Umbilical cord (tissue), 1 donor: ENCODE measurements at regions not wholly inside any gene's neighbourhood (a gene's known extent, or its start where the extent isn't known, plus 50 kb on each side); places are given as distances from the start of the nearest gene placed in this dataset.
"Not testable (repeated sequence)": the region's sequence is repeated elsewhere in the genome, so short reads cannot be mapped to it uniquely, and the experiment has no call there.

Source experiments
- DNase-seq: peaks from one replicate; pipeline ENCODE4 v3.0.0-alpha.2; 2015; ENCODE audit warnings: low spot score

DNA sequence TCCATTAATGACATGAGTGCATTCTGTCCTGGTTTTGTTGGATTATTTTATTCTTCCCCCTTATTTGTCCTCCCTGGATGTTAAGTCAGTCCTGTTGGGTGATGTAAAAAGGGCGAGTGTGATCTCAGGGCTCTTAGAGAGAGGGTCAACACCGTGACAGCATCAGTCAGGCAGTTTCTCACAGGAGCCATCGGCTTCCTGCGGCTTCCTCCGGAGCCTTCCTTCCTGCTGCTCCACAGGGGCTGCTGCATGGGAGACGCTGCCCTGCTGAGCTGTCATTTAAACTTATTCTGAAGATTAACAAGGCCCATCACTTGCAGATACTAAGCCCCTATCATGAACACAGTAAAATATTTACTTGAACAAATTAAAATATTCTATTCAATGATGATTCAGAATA lies 211.3 kb downstream of the SPATA31A1 start:
- DNase-seq, result not testable (repeated sequence)

DNA sequence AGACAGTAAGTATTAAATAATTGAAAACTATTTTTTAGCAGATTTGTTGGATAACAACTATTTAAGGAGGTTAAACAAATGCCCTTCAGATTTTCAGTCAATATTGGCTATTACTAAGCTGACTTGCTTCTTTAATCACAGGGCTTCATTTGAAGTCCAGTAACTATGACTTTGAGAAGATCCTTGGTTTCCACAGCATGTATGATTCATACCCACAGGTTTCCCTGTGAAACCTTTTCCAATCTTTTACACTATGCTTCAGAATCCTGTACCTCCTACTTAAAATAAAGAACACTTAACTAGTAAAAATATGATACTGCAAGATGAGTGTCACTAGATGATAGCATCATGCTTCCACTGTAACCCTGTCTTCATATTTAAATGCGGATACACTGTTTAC lies 211.9 kb downstream of the SPATA31A1 start:
- DNase-seq, result not testable (repeated sequence)

- not testable (repeated sequence) for DNase-seq
Measured at GRCh38 chr9:39568900-39569299, 213.4 kb downstream of the SPATA31A1 start.

DNA sequence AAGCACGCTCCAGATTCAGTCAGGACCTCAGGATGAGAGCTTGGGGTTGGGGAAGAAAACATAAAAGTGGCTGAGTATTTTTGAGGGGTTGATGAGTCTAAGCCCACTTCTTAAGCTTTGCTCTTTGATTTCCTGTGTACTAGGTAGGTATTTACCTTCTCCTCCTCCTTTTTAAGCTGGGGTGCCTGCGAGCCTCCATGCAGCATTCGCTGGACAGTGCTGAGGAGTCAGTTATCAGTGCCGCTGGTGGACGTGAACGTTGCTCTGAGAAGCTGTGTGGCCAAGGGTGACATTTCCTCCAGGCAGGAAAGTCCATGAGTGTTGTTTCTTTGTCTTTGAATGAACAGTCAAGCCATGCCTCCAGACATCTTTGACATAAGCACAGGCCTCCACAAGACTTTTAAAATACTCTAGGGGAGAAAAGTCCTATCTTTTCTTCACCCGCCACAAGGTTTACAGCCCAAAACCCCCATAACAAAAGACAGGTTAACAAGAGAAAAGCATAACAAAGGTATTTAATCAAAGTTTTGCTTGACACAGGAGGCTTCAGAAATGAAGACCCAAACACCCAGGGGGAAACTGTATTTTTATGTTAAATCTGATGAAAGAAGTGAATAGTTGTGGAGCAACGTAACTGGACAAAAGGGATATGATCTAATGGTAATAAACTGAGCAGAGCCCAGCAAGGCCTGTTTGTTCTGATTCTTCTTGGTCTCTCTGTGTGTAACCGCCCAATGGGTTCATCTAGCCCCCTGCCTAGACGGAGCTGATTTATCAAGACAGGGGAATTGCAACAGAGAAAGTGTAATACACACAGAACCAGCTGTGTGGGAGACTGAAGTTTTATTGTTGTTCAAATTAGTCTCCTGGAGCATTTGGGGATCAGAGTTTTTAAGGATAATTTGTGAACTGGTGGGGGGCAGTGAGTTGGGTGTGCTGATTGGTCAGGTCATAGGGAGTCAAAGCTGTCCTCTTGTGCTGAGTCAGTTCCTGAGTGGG lies 217.9 kb downstream of the SPATA31A1 start:
- not testable (repeated sequence) for DNase-seq

GRCh38 chr9:39579000-39579399 lies 223.5 kb downstream of the SPATA31A1 start:
- not testable (repeated sequence) for DNase-seq

GRCh38 chr9:39581296-39581695 lies 225.8 kb downstream of the SPATA31A1 start:
- DNase-seq, result not testable (repeated sequence)

DNA sequence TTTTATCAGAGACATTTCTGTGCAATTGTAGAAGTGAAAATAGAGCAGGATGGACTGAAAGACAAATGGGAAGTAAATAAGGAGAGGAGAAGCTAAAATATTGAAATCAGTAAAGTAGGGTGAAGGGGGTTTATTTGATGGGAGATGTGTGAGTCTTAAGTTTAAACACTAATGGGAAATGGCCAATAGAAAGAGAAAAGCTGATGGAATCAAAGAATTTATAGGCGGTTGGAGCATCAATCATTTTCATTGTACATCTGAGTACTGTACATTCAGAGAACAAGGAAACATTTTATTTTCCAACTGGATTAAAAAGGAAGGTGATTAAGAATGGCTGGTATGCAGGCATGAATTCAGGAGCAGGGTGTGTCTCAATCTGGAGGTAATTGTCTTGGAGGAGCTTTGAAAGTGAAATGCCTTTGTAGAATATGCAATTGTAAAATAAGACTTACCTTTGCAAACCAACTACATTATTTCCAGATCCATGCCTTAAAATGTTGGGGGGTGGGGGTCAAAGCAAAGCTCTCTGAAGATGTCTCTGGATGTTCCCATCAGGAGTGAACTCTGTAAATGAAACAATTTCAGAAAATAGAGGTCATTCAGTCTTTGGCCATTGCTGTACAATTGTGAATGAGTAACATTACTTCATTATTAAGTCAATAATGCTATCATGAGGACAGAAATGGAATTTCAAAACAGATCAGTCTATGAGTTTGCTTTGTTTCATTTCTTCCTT lies 227.4 kb downstream of the SPATA31A1 start:
- not testable (repeated sequence) for DNase-seq

GRCh38 chr9:39583413-39583747 lies 227.9 kb downstream of the SPATA31A1 start:
- DNase-seq, result not testable (repeated sequence)

- not testable (repeated sequence) for DNase-seq
Measured at GRCh38 chr9:39585233-39585632, 229.8 kb downstream of the SPATA31A1 start.

DNA sequence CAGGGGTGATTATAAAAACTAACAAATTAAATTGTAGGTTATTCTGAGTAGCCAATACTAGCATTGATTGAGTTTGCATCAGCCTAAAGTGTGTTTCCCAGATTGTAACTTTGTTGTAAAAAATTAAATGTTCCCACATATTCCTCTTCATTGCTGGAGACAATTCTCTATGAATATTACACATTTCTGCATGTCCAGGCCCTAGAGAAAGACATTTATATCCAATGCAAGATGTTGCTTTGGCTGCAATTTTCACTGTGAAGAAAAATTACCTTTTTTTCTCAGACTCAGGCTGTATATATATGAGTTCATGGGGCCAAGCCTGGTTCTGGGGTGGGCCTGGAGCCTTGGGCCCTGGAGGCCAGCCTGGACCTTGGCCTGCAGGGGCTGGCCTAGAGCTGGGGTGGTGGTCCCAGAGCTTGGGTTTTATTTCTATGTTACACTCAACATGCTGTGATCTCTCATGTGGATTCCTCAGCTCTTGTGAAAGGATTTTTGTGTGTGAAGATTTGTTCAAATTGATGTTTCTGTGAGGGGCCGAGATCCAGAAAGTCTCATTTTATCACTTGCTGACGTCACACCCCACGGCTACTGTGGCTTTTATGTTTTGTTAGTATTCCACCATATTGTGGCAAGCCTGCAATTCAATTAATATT lies 232.5 kb downstream of the SPATA31A1 start:
- DNase-seq, result no peak

- DNase-seq, result peak; percentile 50
Measured at GRCh38 chr9:39588500-39589137, 233.2 kb downstream of the SPATA31A1 start.

DNA sequence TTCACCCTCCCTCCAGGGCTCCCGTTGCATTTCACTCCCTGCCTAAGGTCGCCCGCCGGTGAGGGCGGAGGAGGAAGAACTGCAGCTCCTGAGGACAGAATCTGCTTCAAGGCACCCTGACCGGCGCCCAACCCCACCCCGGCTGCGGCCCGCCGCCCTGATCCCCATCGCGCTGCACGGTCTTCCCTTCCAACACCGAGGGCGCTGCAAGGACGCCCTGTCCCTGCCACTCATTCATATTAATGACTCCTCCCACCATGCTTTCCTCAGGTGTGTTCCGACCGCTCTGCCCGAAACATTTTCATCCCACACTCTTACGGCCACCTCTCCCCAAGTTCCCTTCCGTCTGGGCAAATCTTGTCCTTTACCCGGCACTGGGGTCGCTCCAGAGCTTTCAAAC lies 248.6 kb downstream of the SPATA31A1 start:
- not testable (repeated sequence) for DNase-seq

GRCh38 chr9:39611449-39612231 lies 256.2 kb downstream of the SPATA31A1 start:
- not testable (repeated sequence) for DNase-seq

- DNase-seq, result not testable (repeated sequence)
Measured at GRCh38 chr9:39616480-39616879, 261.0 kb downstream of the SPATA31A1 start.

DNA sequence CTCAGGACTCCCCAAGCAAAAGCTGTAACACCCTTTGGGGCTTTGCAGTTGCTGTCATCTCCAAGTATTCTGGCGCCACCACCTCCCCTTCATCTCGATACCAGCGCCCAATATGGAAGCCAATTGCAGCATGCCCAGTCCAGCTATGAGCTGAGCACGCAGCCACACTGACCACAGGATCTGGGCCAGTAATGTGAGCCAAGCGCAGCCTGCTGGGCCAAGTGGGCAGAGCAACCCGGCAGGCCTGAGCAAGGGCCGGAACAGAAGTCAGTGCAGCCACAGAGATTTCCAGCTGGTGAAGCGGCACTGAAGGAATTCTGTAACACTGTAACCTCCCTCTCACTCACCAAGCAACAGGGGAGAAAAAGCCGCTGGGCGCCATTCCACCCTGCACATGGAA lies 268.6 kb downstream of the SPATA31A1 start:
- not testable (repeated sequence) for DNase-seq

- not testable (repeated sequence) for DNase-seq
Measured at GRCh38 chr9:39632071-39632470, 276.6 kb downstream of the SPATA31A1 start.

DNA sequence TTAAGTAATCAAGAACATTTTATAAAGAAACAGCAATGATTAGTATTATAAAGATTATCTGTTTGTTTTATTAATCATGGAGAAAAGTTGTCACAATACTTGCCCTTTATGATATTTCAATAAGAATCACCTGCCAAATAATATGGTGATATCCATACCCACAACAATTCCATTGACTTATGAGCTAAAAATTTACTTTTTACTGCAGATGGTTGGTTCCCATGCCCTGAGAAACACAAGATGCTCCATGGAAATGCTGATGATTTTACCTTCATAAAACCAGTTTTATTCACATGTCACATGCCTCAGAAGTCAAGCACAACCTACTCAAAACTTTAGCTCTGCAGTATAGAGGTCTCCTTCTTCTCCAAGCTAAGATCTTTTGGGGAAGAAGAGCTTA lies 293.6 kb downstream of the SPATA31A1 start:
- DNase-seq, result not testable (repeated sequence)

GRCh38 chr9:39656960-39657603 lies 301.6 kb downstream of the SPATA31A1 start:
- DNase-seq, result not testable (repeated sequence)

DNA sequence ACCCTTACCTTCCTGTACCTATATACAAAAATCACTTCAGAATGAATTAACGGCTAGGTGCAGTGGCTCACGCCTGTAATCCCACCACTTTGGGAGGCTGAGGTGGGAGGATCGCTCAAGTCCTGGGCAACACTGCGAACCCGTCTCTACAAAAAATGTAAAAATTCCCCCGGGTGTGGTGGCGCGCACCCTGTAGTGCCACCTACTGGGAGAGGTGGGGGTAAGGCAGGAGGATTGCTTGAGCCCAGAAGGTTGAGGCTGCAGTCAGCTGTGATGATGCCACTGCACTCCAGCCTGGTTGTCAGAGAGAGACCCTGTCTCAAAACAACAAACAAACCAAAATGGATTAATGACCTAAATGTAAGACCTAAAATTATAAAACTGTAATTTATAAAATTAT lies 307.6 kb downstream of the SPATA31A1 start:
- not testable (repeated sequence) for DNase-seq

DNA sequence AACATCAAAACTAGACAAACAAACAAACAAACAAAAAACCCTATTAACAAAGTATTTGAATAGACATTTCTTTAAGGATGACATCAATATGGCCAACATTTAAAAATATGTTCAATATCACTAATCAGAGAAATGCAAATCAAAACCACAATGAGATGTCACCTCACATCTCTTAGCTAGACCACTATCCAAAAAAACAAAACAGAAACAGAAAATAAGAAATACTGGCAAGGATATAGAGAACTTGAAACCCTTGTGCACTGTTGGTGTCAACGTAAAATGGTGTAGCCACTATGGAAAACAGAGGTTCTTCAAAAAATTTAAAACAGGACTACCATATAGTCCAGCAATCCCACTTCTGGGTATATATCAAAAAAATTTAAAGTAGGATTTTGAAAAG lies 308.2 kb downstream of the SPATA31A1 start:
- DNase-seq, result not testable (repeated sequence)
